ENCODE measurements at regions not wholly inside any gene's neighbourhood (a gene's known extent, or its start where the extent isn't known, plus 50 kb on each side); places are given as distances from the start of the nearest gene placed in this dataset.

GRCh38 chr3:135807879-135808278, 157.6 kb upstream of the PPP2R3A start:
- TF ChIP-seq CTCF (IDR thresholded peaks at IDR 0.05), result no peak
- no peak for TF ChIP-seq POLR2AphosphoS5 (IDR thresholded peaks at IDR 0.05; ENCODE audit: insufficient read depth in 1 of 2, low read depth in 1 of 2)
- TF ChIP-seq POLR2A (IDR thresholded peaks at IDR 0.05), result no peak
